GM12891 (cell line): ENCODE measurements at regions not wholly inside any gene's neighbourhood (a gene's known extent, or its start where the extent isn't known, plus 50 kb on each side); places are given as distances from the start of the nearest gene placed in this dataset.

ENCODE experiments used
- DNase-seq: peaks from one replicate; pipeline ENCODE4 v3.0.0; 2011; ENCODE audit warnings: low spot score; ENCODE audit not compliant: insufficient read length
- FAIRE-seq: peaks from 2 replicates; lab custom pipeline; 2011; peaks lifted over from hg19 to GRCh38; lab: Jason Lieb, UNC
- PAX5 ChIP-seq: IDR thresholded peaks from 2 replicates; pipeline ENCODE4 v1.6.1; 2011; ENCODE audit warnings: low read length, moderate library complexity, mild to moderate bottlenecking; ENCODE audit not compliant: insufficient read depth, severe bottlenecking
- POLR2A ChIP-seq: IDR thresholded peaks from 2 replicates; pipeline ENCODE4 v1.6.1; 2011; ENCODE audit warnings: low read depth, low read length, control low read depth
- POLR2AphosphoS5 ChIP-seq: IDR thresholded peaks from 2 replicates; pipeline ENCODE4 v1.6.1; 2011; ENCODE audit warnings: low read depth, low read length, control low read depth
- POU2F2 ChIP-seq: IDR thresholded peaks from 2 replicates; pipeline ENCODE4 v1.6.1; 2011; ENCODE audit warnings: low read depth, mild to moderate bottlenecking, control low read depth, low read length, moderate library complexity
- SPI1 ChIP-seq: IDR thresholded peaks from 2 replicates; pipeline ENCODE4 v1.6.1; 2011; ENCODE audit warnings: low read depth, low read length, control low read depth
- TAF1 ChIP-seq: IDR thresholded peaks from 2 replicates; pipeline ENCODE4 v1.6.1; 2011; ENCODE audit warnings: low read depth, low read length, control low read depth

GRCh38 chr2:160837416-160837815 is 322.8 kb upstream of the TANK start:
- FAIRE-seq, result no peak
- no peak for TF ChIP-seq TAF1
- TF ChIP-seq POLR2A, result no peak
- no peak for TF ChIP-seq POLR2AphosphoS5
- no peak for TF ChIP-seq SPI1
- TF ChIP-seq PAX5, result no peak

GRCh38 chr2:160838147-160838546 is 322.1 kb upstream of the TANK start:
- TF ChIP-seq POU2F2 (no peak), TAF1 (no peak), SPI1 (no peak), PAX5 (no peak), POLR2A (no peak), POLR2AphosphoS5 (no peak)
- DNase-seq (no peak), FAIRE-seq (no peak)

More at GRCh38 chr2:160837416-160837815, 322.8 kb upstream of the TANK start:
- DNase-seq, result no peak

GRCh38 chr2:160838691-160839090 is 321.5 kb upstream of the TANK start:
- FAIRE-seq, result no peak
- DNase-seq, result no peak
- TF ChIP-seq POU2F2 (no peak), POLR2AphosphoS5 (no peak), PAX5 (no peak)

- TF ChIP-seq POU2F2, result no peak
- DNase-seq (no peak), FAIRE-seq (no peak)
Observed at GRCh38 chr2:160842286-160842685, 317.9 kb upstream of the TANK start.

- FAIRE-seq, result no peak
Observed at GRCh38 chr2:160859096-160859495, 301.1 kb upstream of the TANK start.

GRCh38 chr2:160862226-160862625 is 298.0 kb upstream of the TANK start:
- no peak for FAIRE-seq
- no peak for DNase-seq
- TF ChIP-seq SPI1 (no peak), POLR2A (no peak), POLR2AphosphoS5 (no peak), POU2F2 (no peak), TAF1 (no peak), PAX5 (no peak)

More at GRCh38 chr2:160859096-160859495, 301.1 kb upstream of the TANK start:
- DNase-seq, result no peak
- TF ChIP-seq PAX5, result no peak
- no peak for TF ChIP-seq TAF1
- no peak for TF ChIP-seq POLR2A
- TF ChIP-seq POLR2AphosphoS5, result no peak
- no peak for TF ChIP-seq POU2F2
- no peak for TF ChIP-seq SPI1

- FAIRE-seq, result no peak
- DNase-seq, result no peak
- TF ChIP-seq PAX5 (no peak), POU2F2 (no peak), POLR2AphosphoS5 (no peak), POLR2A (no peak), SPI1 (no peak), TAF1 (no peak)
Observed at GRCh38 chr2:160868891-160869290, 291.3 kb upstream of the TANK start.

GRCh38 chr2:160869411-160869810 is 290.8 kb upstream of the TANK start:
- TF ChIP-seq POLR2A, result no peak
- no peak for DNase-seq
- FAIRE-seq, result no peak

- no peak for DNase-seq
- no peak for TF ChIP-seq TAF1
- no peak for FAIRE-seq
Observed at GRCh38 chr2:160870729-160871465, 289.3 kb upstream of the TANK start.

- TF ChIP-seq POU2F2, result no peak
- no peak for TF ChIP-seq TAF1
- FAIRE-seq, result no peak
- no peak for DNase-seq
Observed at GRCh38 chr2:160871953-160872352, 288.3 kb upstream of the TANK start.

GRCh38 chr2:160876029-160876428 is 284.2 kb upstream of the TANK start:
- TF ChIP-seq POLR2AphosphoS5 (no peak), SPI1 (no peak), POU2F2 (no peak), PAX5 (no peak), POLR2A (no peak), TAF1 (no peak)
- DNase-seq, result no peak
- no peak for FAIRE-seq

GRCh38 chr2:160876765-160877164 is 283.5 kb upstream of the TANK start:
- DNase-seq (no peak), FAIRE-seq (no peak)
- TF ChIP-seq PAX5 (no peak), TAF1 (no peak), POLR2A (no peak), POLR2AphosphoS5 (no peak), SPI1 (no peak), POU2F2 (no peak)
